ENCODE measurements at regions not wholly inside any gene's neighbourhood (a gene's known extent, or its start where the extent isn't known, plus 50 kb on each side); places are given as distances from the start of the nearest gene placed in this dataset.
A peak's percentile ranks its signal among the peaks of the same experiment; 100 is the strongest.

DNA sequence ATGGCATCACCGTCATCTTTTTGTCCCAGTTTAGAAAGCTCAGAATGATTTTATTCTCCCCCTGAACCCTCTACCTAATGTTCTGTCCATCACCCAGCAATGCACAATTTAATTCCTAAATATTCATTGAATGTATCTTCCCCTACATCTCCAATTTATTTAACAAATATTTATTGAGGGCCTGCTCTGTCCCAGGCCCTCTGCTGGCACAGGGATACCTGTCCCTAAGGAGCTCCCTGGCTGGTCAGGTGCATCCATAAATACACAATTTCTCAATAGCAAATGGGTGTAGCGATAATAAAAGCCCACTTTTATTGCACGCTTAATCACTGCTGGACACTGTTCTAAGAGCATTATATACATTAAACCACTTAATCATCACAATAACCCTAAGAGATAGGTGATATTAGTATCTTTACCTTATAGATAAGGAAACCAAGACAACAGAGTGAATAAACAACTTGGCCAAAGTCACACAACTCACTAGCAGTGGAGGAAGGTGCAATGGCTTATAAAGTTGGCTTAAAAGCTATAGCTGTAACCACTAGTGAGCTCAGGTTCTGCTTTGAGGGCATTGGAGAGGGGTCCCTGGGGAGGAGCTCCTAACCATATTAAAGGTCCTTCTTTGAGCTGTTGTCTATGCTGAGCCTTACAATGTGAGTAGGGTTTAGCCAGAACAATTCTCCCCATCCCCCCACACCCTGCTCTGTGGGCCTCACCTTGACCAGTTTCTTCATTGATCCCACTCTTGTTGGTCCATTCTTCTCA is 126.3 kb upstream of the JUN start:
- no peak for DNase-seq (ENCODE audit: low read depth in 2 of 2, low spot score in 1 of 2)

DNA sequence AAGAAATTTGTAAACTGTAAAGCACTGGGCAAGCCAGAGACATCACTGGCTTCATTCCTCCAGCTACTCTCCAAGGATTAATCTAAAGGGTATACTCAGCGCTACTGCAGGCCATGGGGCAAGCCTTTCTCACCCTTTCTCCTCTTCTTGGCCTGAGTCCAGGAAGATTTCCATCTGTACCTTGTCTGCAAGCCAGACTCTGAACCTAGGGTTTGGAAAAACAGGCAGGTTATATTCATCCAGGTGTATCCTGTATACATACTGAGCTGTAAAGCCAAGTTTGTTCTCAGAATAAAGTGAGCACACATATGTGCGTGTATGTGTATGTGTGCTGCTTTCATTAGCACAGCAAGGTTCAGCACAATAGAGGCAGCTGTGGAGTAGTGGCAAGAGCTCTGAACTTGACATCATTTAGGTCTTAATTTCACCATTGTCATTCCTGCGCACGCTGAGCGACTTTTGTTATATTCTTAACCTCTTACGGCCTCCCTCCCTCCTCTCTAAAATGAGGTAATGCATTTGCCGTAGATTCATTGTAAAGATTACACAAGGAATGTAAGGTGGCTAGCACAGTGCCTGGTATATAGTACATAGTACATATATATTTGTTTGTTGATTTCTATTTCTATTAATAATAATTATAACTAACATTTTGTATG is 128.1 kb upstream of the JUN start:
- DNase-seq (ENCODE audit: low read depth in 2 of 2, low spot score in 1 of 2): no peak

DNA sequence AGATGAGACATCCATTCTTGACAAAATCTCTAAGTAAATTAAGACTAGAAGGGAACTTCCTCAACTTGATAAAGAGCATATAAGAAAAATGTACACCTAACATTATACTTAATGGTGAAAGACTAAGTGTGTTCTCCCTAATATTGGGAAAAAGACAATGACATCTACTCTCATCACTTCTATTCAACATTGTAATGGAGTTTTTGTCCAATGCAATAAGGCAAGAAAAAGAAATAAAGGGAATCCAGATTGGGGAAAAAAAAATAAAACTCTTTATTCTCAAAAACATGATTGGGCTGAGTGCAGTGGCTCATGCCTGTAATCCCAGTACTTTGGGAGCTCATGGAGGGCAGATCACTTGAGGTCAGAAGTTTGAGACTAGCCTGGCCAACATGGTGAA is 131.1 kb upstream of the JUN start:
- DNase-seq (ENCODE audit: low read depth in 2 of 2, low spot score in 1 of 2): no peak

GRCh38 chr1:58917436-58917835 is 133.6 kb upstream of the JUN start:
- no peak for DNase-seq (ENCODE audit: low read depth in 2 of 2, low spot score in 1 of 2)

GRCh38 chr1:58919226-58919958 is 135.5 kb upstream of the JUN start:
- DNase-seq (ENCODE audit: low read depth in 2 of 2, low spot score in 1 of 2): no peak

DNA sequence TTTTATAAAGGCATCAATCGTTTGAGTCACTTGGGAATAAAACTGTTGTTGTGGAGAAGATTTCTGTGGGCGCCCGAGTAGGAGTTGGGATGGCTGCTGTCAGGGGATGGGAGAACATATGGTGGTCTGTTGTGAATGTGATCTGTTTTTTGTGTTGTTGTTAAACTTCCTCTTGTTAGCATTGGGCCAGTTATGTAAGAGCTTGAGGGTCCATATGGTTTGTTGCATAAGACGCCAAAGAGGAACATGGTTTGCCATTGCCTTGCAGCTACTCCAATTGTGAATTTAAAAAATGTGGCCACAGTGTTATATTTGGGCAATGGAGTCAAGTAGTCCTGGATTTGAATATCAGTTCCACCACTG is 136.1 kb upstream of the JUN start:
- DNase-seq (ENCODE audit: low read depth in 2 of 2, low spot score in 1 of 2): no peak

GRCh38 chr1:58921342-58921741 is 137.5 kb upstream of the JUN start:
- DNase-seq (ENCODE audit: low read depth in 2 of 2, low spot score in 1 of 2): no peak

DNA sequence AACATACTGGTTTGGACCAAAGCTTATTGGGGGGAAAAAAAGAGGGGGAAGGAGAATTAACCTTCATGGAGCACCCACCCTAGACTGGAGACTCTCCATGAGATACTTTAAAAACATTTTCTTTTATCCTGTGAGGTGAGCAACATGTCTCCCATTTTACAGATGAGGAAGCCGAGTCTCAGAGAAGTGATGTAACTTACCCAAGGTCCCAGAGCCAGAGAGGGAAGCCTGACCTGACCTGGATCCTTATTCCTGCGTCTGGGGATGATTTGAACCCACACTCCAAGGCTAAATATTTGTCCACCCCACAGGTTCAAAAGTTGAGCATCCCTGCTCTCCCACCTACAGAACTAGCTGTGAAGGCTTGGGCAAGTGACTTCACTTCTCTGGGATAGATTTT is 137.9 kb upstream of the JUN start:
- no peak for DNase-seq (ENCODE audit: low read depth in 2 of 2, low spot score in 1 of 2)

DNA sequence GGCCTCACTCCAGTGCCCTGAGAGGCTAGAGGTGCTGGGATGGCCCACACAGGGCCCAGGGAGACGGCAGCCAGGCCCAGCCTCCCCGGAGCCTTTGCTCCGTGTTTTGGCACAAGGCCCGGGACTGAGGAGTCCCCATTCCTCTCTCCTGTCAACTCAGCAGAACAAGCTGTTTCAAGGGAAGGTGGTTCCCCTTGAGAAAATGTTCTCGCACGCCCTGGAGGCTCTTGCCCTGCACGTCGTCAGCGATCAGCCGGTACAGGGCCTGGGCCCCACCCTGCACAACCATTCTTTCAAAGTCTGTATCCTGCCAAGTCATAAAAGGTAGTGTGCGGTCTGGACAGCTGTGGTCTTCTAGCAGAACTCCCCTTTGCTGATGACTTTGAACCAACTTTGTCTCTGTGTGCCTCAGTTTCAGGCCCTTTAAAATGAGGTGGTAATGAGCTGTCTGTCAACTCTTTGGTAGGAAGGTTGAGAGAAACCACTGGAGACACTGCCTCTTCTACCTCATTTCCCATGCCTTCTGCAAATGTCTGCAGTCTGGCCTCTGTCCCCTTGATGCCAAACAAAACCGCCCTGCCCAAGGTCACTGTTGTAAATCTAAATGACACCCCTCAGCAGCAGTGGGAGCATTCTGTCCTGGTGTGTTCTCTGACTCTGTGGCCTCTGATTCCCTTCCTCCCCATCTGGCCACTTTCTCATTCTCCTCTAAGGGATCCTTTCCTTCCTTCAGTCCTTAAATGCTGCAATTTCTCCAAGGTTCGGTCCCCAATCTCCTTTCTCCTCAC is 138.6 kb upstream of the JUN start:
- DNase-seq (ENCODE audit: low read depth in 2 of 2, low spot score in 1 of 2): no peak

GRCh38 chr1:58923090-58923470 is 139.2 kb upstream of the JUN start:
- no peak for DNase-seq (ENCODE audit: low read depth in 2 of 2, low spot score in 1 of 2)

DNA sequence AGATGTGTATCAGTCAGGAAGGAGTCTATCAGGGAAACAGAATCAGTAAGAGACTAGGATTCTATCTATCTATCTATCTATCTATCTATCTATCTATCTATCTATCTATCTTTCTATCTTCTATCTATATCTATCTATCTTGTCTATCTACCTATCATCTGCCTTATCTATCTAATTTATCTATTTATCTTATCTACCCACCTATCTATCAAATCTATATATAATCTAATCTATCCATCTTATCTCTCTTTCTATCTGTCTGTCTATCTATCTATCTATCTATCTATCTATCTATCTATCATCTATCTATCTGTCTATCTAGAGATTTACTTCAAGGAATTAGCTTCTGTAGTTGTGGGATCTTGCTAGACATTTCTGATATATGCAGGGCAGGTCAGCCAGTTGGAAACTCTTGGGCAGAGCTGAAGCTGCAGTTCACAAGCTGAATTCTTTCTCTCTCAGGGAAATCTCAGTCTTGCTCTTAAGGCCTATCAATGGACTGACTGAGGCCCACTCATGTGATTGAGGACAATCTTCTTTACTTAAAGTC is 140.2 kb upstream of the JUN start:
- DNase-seq (ENCODE audit: low read depth in 2 of 2, low spot score in 1 of 2): no peak

DNA sequence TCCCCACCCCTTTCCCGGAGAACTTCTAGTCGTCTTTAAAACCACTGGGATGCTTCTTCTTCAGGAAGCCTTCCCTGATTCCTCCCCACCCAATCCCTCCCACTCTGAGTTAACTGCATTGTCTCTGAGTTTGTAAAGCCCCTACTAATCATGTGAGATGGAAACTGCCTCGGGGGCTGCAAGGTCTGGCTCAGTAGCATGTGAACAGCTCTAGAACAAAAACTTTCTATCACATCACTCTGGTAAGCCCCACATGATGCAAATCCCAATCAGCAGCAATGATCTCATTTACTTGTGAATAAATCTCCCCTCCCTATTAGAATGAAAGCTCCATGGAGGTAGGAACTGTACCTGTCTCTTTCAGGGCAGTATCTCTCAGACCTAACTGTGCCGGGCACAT is 141.0 kb upstream of the JUN start:
- no peak for DNase-seq (ENCODE audit: low read depth in 2 of 2, low spot score in 1 of 2)

DNA sequence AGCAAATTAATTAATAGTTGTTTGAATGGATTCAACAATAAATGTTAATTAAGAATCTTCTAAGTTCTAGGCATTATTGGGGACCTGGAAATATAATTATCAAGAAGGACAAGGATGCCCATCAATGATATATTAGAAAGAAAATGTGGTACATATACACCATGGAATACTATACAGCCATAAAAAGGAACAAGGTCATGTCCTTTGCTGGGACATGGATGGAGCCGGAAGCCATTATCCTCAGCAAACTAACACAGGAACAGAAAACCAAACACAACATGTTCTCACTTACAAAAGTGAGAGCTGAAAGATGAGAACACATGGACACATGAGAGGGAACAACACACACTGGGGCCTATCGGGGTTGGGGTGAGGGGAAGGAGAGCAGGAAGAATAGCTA is 141.4 kb upstream of the JUN start:
- no peak for DNase-seq (ENCODE audit: low read depth in 2 of 2, low spot score in 1 of 2)

DNA sequence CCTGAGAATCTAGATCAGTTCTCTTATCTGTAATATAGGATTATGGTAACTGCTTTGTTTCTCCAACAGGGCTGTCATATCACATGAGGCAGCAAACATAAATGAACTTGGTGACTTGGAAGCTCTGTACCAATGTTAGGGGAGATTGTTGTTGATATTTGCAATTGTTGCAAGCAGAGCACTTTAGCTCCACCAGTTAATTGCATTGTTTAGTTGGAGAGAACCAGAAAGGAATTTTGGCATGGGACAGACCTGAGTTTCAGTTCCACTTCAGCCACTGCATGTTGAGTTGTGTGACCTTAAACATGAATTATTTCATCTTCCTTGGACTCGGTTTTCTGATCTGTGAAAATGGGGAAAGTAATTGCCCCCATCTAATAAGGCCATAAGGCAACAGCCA is 142.3 kb upstream of the JUN start:
- DNase-seq (ENCODE audit: low read depth in 2 of 2, low spot score in 1 of 2): no peak

GRCh38 chr1:58927041-58927721 is 143.3 kb upstream of the JUN start:
- no peak for DNase-seq (ENCODE audit: low read depth in 2 of 2, low spot score in 1 of 2)

- DNase-seq (ENCODE audit: low read depth in 2 of 2, low spot score in 1 of 2): no peak
Measured at GRCh38 chr1:58927722-58928085, 143.9 kb upstream of the JUN start.

GRCh38 chr1:58928514-58928913 is 144.7 kb upstream of the JUN start:
- no peak for DNase-seq (ENCODE audit: low read depth in 2 of 2, low spot score in 1 of 2)

- DNase-seq (ENCODE audit: low read depth in 2 of 2, low spot score in 1 of 2): peak in 1 of 2 donors; percentile 44
Measured at GRCh38 chr1:58929671-58930325, 146.0 kb upstream of the JUN start.

- no peak for DNase-seq (ENCODE audit: low read depth in 2 of 2, low spot score in 1 of 2)
Measured at GRCh38 chr1:58931024-58931423, 147.2 kb upstream of the JUN start.

DNA sequence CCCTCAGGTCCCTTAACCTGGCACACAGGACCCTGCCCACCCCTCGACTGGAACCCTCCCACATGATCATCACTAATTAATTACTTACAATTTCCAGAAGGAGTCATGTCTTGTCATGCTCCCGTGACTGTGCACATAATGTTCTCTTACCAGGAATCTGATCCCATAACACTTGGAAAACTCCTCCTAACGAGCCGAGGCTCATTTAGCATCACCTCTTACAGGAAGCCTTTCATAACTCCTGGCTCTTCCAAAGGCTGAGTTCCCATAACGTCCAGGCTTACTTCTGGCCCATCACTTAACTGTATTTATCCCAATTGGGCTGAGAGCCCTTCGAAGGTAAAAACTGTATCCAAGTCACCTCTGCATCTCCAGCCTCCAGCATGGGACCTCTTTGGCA is 147.9 kb upstream of the JUN start:
- no peak for DNase-seq (ENCODE audit: low read depth in 2 of 2, low spot score in 1 of 2)
